HEK293 (cell line): ENCODE measurements at regions not wholly inside any gene's neighbourhood (a gene's known extent, or its start where the extent isn't known, plus 50 kb on each side); places are given as distances from the start of the nearest gene placed in this dataset.
"Not testable (repeated sequence)": the region's sequence is repeated elsewhere in the genome, so short reads cannot be mapped to it uniquely, and the experiment has no call there.

Source experiments
- MZF1 ChIP-seq: fragments of 450-650 bp; formaldehyde crosslinking; IDR thresholded peaks from 2 replicates; pipeline ENCODE4 v1.5.1; 2017; ENCODE audit warnings: missing biosample characterization, missing genetic modification characterization, borderline replicate concordance
- SCRT2 ChIP-seq: fragments of 450-650 bp; formaldehyde crosslinking; IDR thresholded peaks from 2 replicates; pipeline ENCODE4 v1.5.1; 2016; ENCODE audit warnings: missing biosample characterization, missing genetic modification characterization
- ZBTB7A ChIP-seq: fragments of 450-650 bp; formaldehyde crosslinking; IDR thresholded peaks from 2 replicates; pipeline ENCODE4 v1.5.1; 2016; ENCODE audit warnings: low read depth, missing biosample characterization, missing genetic modification characterization
- ZBTB8A ChIP-seq: fragments of 450-650 bp; formaldehyde crosslinking; IDR thresholded peaks from 2 replicates; pipeline ENCODE4 v1.5.1; 2016; ENCODE audit warnings: missing biosample characterization, missing genetic modification characterization
- ZNF121 ChIP-seq: fragments of 450-650 bp; formaldehyde crosslinking; IDR thresholded peaks from 2 replicates; pipeline ENCODE4 v1.5.1; 2016; ENCODE audit warnings: missing biosample characterization, missing genetic modification characterization
- ZNF133 ChIP-seq: fragments of 450-650 bp; formaldehyde crosslinking; IDR thresholded peaks from 2 replicates; pipeline ENCODE4 v1.5.1; 2016; ENCODE audit warnings: missing biosample characterization, missing genetic modification characterization
- ZNF274 ChIP-seq, 2 experiments: fragments of 200-500 bp in 1 of 2; fragments of 450-650 bp in 1 of 2; sonication (Bioruptor generic) in 1 of 2; formaldehyde crosslinking in 1 of 2; IDR thresholded peaks; 2 replicates each; pipeline versions ENCODE4 v1.5.1 to v1.6.1; 2014 to 2016; ENCODE audit warnings: borderline replicate concordance in 1 of 2, inconsistent platforms in 1 of 2, low read length in 1 of 2, missing biosample characterization in 1 of 2, missing genetic modification characterization in 1 of 2
- ZNF670 ChIP-seq: fragments of 450-650 bp; formaldehyde crosslinking; IDR thresholded peaks from 2 replicates; pipeline ENCODE4 v1.5.1; 2016; ENCODE audit warnings: missing biosample characterization, missing genetic modification characterization, low read depth
- TF ChIP-seq, protein P1 (sequence below): fragments of 450-650 bp; formaldehyde crosslinking; IDR thresholded peaks from 2 replicates; pipeline ENCODE4 v1.5.1; 2016; ENCODE audit warnings: missing biosample characterization, missing genetic modification characterization
- TF ChIP-seq, protein P2 (sequence below): fragments of 450-650 bp; formaldehyde crosslinking; IDR thresholded peaks from 2 replicates; pipeline ENCODE4 v1.5.1; 2016; ENCODE audit warnings: missing biosample characterization, missing genetic modification characterization

DNA sequence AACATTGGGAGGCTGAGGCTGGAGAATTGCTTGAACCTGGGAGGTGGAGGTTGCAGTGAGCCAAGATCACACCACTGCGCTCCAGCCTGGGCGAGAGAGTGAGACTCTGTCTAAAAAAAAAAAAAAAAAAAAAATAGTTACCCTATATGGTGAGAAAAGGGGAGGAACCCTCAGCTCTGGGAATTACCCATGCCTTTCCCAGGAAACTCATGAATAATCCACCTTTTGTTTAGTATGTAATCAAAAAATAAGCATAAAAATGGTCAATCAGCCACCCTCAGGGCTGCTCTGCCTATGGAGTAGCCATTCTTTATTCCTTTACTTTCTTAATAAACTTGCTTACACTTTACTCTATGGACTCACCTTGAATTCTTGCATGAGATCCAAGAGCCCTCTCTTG is 140.4 kb downstream of the FHIP1A start:
- TF ChIP-seq, protein P1, sequence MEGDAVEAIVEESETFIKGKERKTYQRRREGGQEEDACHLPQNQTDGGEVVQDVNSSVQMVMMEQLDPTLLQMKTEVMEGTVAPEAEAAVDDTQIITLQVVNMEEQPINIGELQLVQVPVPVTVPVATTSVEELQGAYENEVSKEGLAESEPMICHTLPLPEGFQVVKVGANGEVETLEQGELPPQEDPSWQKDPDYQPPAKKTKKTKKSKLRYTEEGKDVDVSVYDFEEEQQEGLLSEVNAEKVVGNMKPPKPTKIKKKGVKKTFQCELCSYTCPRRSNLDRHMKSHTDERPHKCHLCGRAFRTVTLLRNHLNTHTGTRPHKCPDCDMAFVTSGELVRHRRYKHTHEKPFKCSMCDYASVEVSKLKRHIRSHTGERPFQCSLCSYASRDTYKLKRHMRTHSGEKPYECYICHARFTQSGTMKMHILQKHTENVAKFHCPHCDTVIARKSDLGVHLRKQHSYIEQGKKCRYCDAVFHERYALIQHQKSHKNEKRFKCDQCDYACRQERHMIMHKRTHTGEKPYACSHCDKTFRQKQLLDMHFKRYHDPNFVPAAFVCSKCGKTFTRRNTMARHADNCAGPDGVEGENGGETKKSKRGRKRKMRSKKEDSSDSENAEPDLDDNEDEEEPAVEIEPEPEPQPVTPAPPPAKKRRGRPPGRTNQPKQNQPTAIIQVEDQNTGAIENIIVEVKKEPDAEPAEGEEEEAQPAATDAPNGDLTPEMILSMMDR (tag by site-specific recombination): not testable (repeated sequence)
- not testable (repeated sequence) for TF ChIP-seq ZNF274 (IDR thresholded peaks at IDR 0.05; ENCODE audit: low read length); ZNF274 (tag by site-specific recombination; IDR thresholded peaks at IDR 0.05; ENCODE audit: borderline replicate concordance); ZNF133 (tag by site-specific recombination); ZBTB7A; MZF1 (tag by site-specific recombination); ZBTB8A (tag by site-specific recombination); ZNF670 (tag by site-specific recombination); ZNF121 (tag by site-specific recombination); SCRT2 (tag by site-specific recombination)
- TF ChIP-seq, protein P2, sequence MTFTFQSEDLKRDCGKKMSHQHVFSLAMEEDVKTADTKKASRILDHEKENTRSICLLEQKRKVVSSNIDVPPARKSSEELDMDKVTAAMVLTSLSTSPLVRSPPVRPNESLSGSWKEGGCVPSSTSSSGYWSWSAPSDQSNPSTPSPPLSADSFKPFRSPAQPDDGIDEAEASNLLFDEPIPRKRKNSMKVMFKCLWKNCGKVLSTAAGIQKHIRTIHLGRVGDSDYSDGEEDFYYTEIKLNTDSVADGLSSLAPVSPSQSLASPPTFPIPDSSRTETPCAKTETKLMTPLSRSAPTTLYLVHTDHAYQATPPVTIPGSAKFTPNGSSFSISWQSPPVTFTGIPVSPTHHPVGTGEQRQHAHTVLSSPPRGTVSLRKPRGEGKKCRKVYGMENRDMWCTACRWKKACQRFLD (tag by site-specific recombination): not testable (repeated sequence)
